T47D (cell line): ENCODE measurements at regions not wholly inside any gene's neighbourhood (a gene's known extent, or its start where the extent isn't known, plus 50 kb on each side); places are given as distances from the start of the nearest gene placed in this dataset.

Experiments used
- DNase-seq, 2 experiments: peaks; one replicate each; pipeline versions ENCODE4 v3.0.0 to v3.0.0-alpha.2; 2011 to 2012; ENCODE audit warnings: low read depth in 1 of 2, low spot score in 1 of 2
- JUND ChIP-seq: IDR thresholded peaks from 2 replicates; pipeline ENCODE4 v1.6.1; 2012; ENCODE audit warnings: low read depth
- in situ Hi-C: cut with HindIII; loops from 2 replicates; pipeline ENCODE4 v1.10.0; 2016; ENCODE audit warnings: low sequenced_read_pairs, low pct_unique_long_range_greater_than_20kb

DNA sequence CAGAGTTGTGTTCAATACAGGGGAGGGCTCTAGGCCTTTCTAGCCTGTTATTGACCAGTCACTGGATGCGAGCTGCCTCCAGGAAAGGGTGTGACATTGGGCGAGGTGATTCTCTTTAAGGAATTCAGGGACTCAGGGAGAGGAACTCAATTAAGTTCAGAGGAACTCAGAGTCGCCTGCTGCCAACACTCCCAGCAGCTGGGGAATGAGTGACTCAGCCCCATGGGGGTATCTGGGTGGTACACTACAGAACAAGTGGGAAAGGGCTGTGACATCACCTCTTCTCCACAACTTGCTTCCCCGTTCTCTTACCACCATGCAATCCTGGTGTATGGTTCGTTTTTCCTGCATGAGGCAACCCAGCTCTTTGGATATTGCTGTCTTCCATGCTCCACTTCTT is 50.4 kb upstream of the CYRIA start:
- no peak for TF ChIP-seq JUND
- no peak for DNase-seq
- in situ Hi-C loops: no loop called here
